HG03159 (cell line): ENCODE measurements at regions not wholly inside any gene's neighbourhood (a gene's known extent, or its start where the extent isn't known, plus 50 kb on each side); places are given as distances from the start of the nearest gene placed in this dataset.
A peak's percentile ranks its signal among the peaks of the same experiment; 100 is the strongest.
"Not testable (repeated sequence)": the region's sequence is repeated elsewhere in the genome, so short reads cannot be mapped to it uniquely, and the experiment has no call there.

Experiments
- ATAC-seq: cut with Tn5 transposase; IDR thresholded peaks from one replicate; pipeline ENCODE4 v1.9.1; 2021; ENCODE audit warnings: mild to moderate bottlenecking, moderate library complexity; ENCODE audit not compliant: unreplicated experiment

DNA sequence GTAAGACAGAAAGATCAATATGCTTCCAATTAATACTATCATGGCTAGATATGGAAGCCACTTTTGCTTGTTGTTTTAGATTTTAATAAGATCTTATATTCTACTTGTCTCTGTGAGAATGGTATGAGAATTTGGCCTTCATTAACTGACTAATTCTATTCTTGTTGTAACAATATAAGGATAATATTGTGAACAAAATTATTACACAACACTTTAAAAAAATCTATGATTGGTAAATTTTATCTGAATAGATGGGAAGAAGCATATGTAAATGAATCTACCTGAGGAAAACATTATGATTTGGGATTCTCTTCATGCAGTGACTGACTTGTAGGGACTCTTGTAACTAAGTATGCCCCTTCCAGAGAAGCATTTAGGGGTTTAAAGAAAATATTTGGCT is 308.9 kb upstream of the KCND2 start:
- no peak for ATAC-seq

DNA sequence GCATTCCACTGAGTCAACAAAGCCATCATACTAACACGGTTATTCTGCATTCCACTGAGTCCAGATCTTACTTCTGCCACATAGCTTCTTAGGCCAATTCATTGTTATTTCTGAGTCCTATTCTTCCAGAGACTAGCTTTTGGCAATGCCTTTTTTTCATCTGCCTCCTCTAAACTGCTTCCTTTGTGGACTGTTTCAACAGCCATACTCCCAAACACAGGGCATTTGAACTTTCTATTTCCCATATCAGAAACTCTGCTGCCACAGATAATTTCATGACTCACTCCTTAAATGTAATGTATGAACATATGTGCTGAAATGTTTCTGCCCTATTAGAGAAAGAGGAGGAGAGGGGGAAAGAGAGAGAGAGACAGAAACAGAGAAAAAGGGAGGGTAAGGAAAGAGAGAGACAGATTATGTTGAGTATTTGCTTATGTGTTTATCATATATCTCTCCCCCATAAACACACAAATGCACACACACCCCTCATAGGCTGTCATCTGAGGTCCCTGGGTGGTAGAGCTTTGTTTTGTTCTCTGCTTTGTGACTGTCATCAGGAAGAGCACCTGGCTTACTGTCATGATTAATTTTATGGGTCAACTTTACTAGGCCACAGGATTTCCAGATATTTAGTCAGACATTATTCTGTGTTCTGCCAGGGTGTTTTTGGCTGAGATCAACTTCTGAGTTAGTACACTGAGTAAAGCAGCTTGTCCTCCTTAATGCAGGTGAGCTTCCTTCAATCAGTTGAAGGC is 308.0 kb upstream of the KCND2 start:
- no peak for ATAC-seq

DNA sequence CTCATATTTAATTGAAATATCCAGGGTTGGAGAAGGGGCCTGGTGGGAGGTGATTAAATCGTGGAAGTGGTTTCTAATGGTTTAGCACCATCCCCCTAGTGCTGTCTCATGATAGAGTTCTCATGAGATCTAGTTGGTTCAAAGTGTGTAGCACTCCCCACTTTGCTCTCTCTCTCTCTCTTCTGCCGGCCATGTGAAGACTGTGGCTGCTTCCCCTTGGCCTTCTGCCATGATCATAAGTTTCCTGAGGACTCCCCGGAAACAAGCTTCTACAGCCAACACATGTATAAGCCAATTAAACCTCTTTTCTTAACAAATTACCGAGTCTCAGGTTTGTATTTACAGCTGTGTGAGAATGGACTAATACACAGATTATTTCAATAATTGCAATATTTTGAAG is 305.8 kb upstream of the KCND2 start:
- ATAC-seq, result no peak

DNA sequence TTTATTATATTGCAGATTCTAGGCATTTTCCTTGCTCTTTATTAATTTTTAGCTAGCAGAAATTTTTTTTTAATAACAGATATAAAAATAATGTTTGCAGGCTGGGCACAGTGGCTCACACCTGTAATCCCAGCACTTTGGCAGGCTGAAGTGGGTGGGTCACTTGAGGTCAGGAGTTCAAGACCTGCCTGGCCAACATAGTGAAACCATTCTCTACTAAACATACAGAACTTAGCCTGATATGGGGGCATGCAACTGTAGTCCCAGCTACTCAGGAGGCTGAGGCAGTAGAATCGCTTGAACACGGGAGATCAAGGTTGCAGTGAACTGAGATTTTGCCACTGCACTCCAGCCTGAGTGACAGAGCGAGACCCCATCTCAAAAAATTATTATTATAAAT is 304.6 kb upstream of the KCND2 start:
- ATAC-seq, result not testable (repeated sequence)

DNA sequence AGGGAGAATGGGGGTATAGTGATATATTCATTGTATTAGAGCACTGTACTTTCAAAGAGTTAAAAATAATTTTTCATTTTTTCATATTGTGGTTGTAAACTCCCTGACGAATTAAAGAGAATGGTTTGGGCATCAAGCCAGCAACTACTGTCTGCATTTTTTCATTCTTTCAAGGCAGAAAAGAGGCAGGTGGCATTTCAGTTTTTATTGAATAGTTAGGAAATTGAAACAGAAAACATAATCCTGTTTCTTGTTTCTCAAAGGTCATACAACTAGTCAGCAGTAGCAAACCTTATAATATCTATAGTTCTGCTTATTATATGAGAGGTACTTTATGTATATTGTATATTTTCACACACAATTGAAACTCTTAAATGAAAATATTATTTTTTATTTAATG is 303.9 kb upstream of the KCND2 start:
- no peak for ATAC-seq

DNA sequence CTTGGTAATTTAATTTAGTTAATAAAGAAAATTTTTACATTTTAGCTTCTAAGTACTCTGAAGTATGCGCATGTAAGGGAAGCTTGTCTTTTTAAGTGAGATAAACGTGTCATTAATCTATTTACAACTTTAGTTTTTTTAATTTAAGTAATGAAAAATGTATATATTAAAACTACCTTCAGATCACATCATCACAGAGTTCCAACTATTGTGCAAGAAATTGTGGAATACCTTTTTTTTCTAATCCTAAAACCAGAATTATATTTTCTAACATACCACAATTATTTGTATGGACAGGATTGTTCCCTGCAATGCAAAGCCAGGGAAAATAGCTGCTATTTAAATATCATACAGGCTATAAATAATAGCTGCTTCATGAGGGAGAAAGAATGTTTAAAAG is 303.2 kb upstream of the KCND2 start:
- ATAC-seq, result no peak

DNA sequence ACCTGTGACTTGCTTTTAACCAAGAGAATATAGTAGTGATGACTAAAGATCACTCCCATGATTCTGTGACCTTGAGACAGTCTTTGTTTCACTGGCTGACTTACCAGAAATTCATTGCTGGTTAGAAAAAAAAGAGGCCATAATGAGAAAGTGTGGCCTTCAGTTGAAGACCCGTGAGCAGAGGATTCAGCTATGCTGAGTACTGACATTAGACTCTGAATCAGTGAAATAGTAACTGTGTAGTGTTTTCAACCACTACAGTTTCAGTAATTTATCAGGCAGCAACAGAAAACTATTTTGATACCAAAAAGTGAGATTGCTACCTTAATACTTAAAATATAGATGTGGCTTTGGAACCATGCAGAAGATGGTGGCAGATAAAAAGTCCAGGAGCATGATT is 298.0 kb upstream of the KCND2 start:
- no peak for ATAC-seq

DNA sequence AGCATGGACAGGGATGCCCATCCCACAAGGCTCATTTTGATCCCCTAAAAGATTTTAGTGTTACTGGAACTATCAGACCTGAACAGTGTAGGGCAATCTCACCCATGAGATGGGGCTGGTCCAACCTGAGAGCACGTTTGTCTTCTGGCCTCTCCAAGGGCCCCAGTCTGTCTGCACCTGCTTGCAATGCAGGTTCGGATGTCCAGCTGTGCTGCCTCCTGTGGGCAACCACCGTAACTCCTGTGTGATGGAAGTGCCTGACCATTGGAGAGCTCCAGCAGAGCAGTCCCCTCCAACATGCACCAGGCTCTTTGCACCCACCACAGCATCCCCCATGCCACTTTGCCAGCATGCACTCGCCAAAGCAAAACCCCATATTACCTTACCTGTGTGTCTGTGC is 290.1 kb upstream of the KCND2 start:
- ATAC-seq, result no peak

DNA sequence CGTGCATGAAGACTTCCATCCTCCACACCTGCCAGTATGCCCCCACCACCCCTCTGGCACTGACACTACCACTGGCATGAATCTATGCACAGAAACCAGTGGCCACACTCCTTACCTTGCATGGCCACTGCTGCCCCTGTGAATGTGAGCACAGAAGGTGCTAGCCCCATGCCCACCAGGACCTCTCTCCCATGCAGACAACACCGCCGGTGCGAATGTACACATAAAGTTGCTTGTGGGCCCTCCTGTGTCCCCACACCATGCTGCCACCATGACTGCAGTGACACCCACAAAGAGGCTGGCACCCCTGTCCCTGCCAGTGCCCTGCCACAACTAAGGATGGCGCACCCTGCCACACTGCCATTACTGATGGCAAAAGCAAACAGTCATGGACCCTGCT is 289.5 kb upstream of the KCND2 start:
- no peak for ATAC-seq

DNA sequence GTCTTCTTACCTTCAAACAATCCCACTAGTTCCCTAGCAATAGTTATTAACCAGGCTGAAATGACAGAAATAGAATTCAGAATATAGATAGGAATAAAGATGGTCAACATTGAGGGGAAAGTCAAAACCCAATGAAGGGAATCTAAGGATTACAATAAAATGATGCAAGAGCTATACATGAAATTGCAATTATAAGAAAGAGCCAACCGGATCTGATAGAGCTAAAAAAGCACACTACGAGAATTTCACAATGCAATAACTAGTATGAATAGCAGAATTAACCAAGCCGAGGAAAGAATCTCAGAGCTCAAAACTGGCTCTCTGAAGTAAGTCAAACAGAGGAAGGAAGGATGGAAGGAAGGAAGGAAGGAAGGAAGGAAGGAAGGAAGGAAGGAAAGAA is 288.7 kb upstream of the KCND2 start:
- no peak for ATAC-seq

DNA sequence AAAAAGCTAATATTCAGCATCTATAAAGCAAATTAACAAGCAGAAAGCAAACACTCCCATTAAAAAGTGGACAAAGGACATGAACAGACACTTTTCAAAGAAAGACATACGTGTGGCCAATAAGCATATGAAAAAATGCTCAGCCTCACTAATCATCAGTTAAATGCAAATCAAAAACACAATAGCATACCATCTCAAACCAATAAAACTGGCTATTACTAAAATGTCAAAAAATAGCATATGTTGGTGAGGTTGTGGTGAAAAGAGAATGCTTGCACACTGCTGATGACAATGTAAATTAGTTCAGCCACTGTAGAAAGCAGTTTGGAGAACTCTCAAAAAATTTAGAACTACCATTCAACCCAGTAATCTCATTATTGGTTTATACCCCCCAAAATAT is 284.6 kb upstream of the KCND2 start:
- ATAC-seq, result no peak

DNA sequence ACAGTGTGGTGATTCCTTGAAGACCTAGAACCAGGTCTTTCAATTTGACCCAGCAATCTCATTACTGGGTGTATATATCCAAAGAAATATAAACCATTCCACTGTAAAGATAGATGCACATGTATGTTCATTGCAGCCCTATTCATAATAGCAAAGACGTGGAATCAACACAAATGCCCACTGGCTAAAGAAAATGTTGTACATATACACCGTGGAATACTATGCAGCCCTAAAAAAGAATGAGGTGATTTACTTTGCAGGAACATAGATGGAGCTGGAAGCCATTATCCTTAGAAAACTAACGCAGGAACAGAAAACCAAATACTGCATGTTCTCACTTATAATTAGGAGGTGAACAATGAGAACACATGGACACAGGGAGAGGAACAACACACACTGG is 278.0 kb upstream of the KCND2 start:
- ATAC-seq, result no peak

DNA sequence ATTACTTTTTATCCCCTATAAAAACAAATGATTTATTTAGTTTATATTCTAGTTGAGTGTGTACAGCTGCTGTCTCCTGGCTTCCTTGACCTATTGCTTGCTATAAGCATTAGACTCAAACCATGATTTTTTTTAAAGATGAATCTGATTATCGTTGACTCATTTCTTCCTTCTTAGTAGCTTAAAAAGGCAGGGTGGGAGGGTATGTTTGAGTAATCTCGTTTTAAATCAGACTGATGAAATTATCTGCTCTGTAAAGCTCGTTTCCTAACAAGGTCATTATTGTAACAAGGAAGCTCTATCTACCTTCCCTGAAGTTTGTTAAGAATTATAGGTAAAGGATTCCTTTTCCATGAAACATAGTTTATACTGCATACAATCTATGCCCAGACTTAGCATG is 276.3 kb upstream of the KCND2 start:
- ATAC-seq, result no peak

DNA sequence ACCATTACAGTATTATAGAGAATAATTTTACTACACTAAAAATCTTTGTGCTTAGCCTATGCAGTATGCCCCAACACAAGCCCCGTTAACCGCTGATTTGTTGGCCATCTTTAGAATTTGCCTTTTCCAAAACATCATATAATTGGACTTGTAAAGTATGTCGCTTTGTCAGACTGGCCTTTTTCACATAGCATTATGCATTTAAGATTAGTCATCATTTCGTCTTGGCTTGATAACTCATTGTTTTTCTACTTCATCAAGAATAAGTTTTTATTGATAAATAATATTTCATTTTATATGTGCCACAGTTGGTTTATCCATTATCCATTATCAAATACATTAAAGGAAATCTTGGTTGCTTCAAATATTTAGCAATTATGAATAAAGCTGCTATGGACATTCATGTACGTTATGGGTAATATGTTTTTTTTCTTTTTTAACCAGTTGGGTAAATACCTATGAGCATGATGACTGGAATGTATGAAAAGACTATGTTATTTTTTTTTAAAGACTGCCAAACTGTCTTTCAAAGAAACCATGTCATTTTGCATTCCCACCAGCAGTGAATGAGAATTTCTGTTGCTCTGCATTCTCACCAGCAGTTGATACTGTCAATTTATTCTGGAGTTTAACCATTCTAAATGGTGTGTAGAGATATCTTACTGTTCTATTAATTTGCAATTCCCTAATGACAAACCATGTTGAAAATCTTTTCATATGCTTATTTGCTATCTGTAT is 273.1 kb upstream of the KCND2 start:
- ATAC-seq, result no peak

DNA sequence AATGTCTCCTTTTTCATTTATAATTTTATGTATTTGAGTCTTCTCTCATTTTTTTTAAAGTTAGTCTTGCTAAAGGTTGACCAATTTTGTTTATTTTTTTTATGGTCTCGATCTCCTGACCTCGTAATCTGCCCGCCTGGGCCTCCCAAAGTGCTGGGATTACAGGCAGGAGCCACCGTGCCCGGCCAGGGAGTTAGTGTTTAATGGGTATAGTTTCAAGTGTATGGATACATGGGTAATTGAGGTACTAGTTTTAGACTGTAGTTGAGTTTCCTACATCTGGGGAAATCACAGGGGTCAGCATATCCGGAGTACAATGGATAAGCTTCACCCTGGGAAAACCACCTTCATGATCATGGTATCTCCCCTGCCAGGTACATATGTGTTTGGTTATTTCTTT is 267.3 kb upstream of the KCND2 start:
- ATAC-seq, result no peak

DNA sequence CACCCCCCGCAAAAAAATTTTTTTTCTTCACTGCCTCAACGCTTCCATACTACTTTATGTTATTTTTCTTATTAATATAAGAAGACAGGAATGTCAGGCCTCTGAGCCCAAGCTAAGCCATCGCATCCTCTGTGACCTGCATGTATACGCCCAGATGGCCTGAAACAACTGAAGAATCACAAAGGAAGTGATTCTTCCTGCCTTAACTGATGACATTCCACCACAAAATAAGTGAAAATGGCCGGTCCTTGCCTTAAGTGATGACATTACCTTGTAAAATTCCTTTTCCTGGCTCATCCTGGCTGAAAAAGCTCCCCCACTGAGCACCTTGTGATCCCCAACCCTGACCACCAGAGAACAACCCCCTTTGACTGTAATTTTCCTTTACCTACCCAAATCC is 258.7 kb upstream of the KCND2 start:
- ATAC-seq, result not testable (repeated sequence)

DNA sequence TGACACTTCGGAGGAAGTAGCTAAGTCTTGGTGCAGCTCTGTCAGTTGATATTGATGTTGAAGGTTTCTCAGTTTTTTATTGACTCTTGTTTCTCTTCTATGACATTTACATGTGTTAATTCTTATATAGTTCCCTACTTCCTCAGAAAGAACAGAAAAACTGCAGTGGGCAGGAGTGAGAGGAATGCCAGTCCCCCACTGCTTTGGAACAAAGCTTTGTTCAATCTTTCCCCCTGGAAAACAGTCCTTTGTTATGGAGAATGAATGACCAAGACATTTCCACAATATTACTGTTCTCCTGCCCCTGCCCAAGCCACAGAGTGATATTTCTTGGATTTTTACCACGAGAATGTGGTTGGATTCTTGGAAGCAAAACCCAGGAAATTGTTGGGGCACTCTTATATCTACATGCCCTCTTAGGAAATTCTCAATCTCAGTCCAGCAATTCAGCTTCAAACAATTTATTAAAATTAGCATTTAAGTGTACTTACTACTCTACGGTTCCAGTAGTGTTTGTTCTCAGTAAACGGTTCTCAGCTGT is 258.0 kb upstream of the KCND2 start:
- no peak for ATAC-seq

DNA sequence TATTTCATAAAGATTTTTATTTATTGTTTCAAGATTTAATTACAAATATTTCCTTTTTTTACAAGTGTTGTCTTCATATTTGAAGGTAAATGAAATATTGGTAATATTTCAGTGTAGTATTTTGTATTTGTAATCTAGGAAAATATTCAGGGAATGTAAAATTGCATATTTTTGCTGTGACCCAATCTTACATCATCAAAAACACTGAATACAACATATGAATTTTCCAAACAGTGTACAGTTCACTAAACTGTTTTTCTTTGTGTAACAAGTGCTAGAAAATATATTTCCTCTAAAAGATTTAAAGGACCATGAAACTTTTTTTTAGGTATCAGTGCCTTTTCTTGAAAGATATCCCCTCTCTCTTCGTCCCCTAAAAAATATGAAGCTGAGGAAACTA is 251.9 kb upstream of the KCND2 start:
- ATAC-seq, result no peak

DNA sequence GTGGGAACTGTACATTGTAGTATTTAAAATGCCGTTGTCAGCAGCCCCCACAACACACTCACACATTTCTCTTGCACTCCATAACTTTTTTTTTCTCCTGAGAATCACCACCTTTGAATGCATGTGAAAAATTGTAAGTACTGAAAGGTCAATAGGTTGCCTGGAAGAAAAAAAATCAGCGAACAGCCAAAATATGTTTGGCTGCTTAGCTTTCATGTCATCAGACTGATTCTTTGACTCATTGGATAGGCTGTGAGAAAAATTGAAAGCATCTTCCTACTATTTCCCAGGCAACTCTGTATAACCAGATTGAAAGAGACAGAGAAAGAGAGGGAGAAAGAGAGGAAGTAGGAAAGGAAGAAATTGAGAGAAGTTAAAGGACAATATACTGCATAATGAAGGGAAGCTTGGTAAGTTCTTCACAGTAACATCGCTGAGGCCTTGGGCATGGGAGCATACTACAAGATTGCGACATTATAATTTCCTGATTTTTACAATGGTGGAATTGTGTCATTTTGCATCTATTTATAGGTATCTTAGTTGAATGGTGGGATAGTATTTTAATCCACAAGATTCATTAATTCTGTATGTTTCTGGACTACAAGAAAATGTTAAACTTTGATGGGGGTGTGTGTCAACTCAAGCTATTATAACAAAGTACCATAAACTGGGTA is 249.3 kb upstream of the KCND2 start:
- no peak for ATAC-seq

DNA sequence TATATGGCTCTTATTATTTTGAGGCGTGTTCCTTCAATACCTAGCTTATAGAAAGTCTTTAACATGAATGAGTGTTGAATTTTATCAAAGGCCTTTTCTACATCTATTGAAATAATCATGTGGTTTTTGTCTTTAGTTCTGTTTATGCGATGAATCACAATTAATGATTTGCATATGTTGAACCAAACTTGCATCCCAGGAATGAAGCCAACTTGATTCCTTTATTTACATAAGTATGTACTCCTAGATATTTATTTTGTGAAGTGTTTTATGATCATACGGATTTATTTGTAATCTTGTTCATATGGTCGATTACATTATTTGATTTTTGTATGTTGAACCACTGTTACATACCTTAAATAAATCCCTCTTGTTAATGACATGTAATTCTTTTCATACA is 244.3 kb upstream of the KCND2 start:
- no peak for ATAC-seq

DNA sequence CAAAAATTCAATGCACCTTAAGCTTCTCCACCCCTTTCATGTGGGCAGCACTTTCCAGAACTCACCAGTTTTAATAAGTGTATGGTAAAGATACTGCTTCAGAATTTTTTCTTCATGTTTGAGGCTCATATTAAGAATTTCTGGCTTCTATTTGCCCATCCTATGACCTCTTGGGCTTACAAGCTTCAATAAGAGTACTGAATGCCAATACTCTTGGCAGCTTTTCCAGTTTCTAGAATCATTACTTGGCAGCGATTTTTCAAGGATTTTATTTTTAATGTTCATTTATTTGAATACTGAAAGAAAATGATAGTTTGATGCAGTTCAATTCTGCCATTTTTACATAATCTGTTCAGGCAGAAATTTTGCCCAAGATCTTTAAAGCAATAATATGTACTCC is 242.1 kb upstream of the KCND2 start:
- no peak for ATAC-seq

DNA sequence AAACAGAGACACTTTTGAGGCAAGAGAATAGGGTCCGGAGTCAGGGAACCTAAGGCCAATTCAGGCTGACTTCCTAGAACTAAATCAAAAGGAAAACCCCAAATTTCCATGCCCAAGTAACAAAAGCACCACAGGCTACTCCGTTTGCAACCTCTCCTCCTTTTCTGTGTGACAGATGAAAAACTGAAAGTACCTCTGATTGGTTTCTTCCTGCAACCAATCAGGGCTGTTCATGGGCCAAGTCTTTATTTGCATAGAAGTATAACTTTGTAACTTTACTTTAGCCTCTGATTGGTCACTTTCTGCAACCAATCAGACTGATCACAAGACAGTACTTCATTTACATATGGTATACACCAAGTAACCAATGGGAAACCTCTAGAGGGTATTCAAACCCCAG is 239.9 kb upstream of the KCND2 start:
- ATAC-seq, result peak; percentile 53
